Pancreas (tissue), 10 donors: ENCODE measurements at regions not wholly inside any gene's neighbourhood (a gene's known extent, or its start where the extent isn't known, plus 50 kb on each side); places are given as distances from the start of the nearest gene placed in this dataset.

Experiments used
- ATAC-seq, 4 donors: fragments of 200-7000 bp; cut with Tn5 transposase; one replicate each; pipeline versions ENCODE4 v1.8.0 to v1.9.1; 2020; ENCODE audit warnings: mild to moderate bottlenecking in 4 of 4, moderate library complexity in 4 of 4
- DNase-seq, 6 donors: peaks; one replicate each; pipeline ENCODE4 v3.0.0-alpha.2; 2020
- FAIRE-seq: peaks from 2 replicates; lab custom pipeline; 2012; peaks lifted over from hg19 to GRCh38; lab: Jason Lieb, UNC
- H3K27ac ChIP-seq, 4 donors: fragments of 200-600 bp; sonication (generic); 1 replicate in 3 of 4; 2 replicates in 1 of 4; pipeline versions ENCODE4 v1.5.0 to v1.8.0; 2020
- H3K27me3 ChIP-seq, 4 donors: fragments of 200-600 bp; one replicate each; pipeline ENCODE4 v1.8.0; 2021
- H3K36me3 ChIP-seq, 3 donors: fragments of 200-600 bp; sonication (generic) in 1 of 3; one replicate each; pipeline versions ENCODE4 v1.5.0 to v1.8.0; 2020 to 2021
- H3K4me1 ChIP-seq, 3 donors: fragments of 200-600 bp; one replicate each; pipeline ENCODE4 v1.8.0; 2021
- H3K4me3 ChIP-seq, 4 donors: fragments of 200-600 bp; sonication (generic) in 2 of 4; one replicate each; pipeline versions ENCODE4 v1.5.0 to v1.8.0; 2020 to 2021
- H3K9me3 ChIP-seq, 4 donors: fragments of 200-600 bp; one replicate each; pipeline ENCODE4 v1.8.0; 2021
- WGBS, 2 donors: extraction: QIAGEN DNeasy Blood & Tissue Kit; methylation state at CpG; one replicate each; pipeline ENCODE4 v1.1.7; 2013; 5-methylcytosine and 5-hydroxymethylcytosine counted together
- intact Hi-C, 3 donors: fragments of 100-400 bp; cut with DNase I; formaldehyde crosslinking; loops; one replicate each; pipeline versions ENCODE4 v1.11.1 to v1.14.2; 2022
- TF ChIP-seq, protein P1 (sequence below), 4 donors: fragments of 200-600 bp; sonication (generic) in 3 of 4; IDR thresholded peaks; one replicate each; pipeline versions ENCODE4 v1.5.0 to v1.8.0; 2021; ENCODE audit warnings: antibody characterized with exemption in 4 of 4
- donor health status: healthy with polysubstance abuse.
- donor health status: DM: no; HTN: no; CAD: no; lungs with moderate emphysema.
- donor health status: DM: no; HTN: no; CAD: no.
- donor health status: control.
- donor health status: control.
- donor health status: Bipolar disorder and iron deficiency.
- donor health status: DM: yes; HTN: yes; CAD: no.
- donor health status: DM: no; HTN: no; CAD: no.
- donor health status: DM: no; HTN: no; CAD: no.
- donor health status: DM: yes; HTN: yes; CAD: no.

- H3K9me3 ChIP-seq, result no peaks in the 10 kb centered on the region
- 45 to 53% methylated on average over 4 of the region's 4 CpGs for WGBS, 2 donors
These were observed 122.3 kb upstream of the ZNF536 start for GRCh38 chr19:30249911-30250310.

GRCh38 chr19:30252214-30252613, 120.0 kb upstream of the ZNF536 start:
- no peak for DNase-seq
- H3K9me3 ChIP-seq, result no peaks in the 10 kb centered on the region
- intact Hi-C loops, result no loop called here
- no peak for FAIRE-seq
- peaks cover 0 to 15% (median 3%) of the 10 kb centered on the region in 4 donors for H3K27me3 ChIP-seq
- 72 to 88% methylated on average over 5 of the region's 5 CpGs for WGBS, 2 donors
- no peaks in the 10 kb centered on the region for H3K4me1 ChIP-seq
- H3K36me3 ChIP-seq, result no peaks in the 10 kb centered on the region
- H3K4me3 ChIP-seq, result no peak overlapping the region
- TF ChIP-seq, protein P1, sequence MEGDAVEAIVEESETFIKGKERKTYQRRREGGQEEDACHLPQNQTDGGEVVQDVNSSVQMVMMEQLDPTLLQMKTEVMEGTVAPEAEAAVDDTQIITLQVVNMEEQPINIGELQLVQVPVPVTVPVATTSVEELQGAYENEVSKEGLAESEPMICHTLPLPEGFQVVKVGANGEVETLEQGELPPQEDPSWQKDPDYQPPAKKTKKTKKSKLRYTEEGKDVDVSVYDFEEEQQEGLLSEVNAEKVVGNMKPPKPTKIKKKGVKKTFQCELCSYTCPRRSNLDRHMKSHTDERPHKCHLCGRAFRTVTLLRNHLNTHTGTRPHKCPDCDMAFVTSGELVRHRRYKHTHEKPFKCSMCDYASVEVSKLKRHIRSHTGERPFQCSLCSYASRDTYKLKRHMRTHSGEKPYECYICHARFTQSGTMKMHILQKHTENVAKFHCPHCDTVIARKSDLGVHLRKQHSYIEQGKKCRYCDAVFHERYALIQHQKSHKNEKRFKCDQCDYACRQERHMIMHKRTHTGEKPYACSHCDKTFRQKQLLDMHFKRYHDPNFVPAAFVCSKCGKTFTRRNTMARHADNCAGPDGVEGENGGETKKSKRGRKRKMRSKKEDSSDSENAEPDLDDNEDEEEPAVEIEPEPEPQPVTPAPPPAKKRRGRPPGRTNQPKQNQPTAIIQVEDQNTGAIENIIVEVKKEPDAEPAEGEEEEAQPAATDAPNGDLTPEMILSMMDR (IDR thresholded peaks at IDR 0.05), result no peak
- no peak for ATAC-seq
- no peak overlapping the region for H3K27ac ChIP-seq

More at GRCh38 chr19:30249911-30250310, 122.3 kb upstream of the ZNF536 start:
- H3K36me3 ChIP-seq, result no peaks in the 10 kb centered on the region
- FAIRE-seq (no peak), DNase-seq (no peak), ATAC-seq (no peak)
- H3K27me3 ChIP-seq, result peaks cover 0 to 7% (median 3%) of the 10 kb centered on the region in 4 donors
- H3K27ac ChIP-seq, result no peak overlapping the region
- H3K4me3 ChIP-seq, result no peak overlapping the region
- no peaks in the 10 kb centered on the region for H3K4me1 ChIP-seq
- TF ChIP-seq, protein P1 (IDR thresholded peaks at IDR 0.05), result no peak
- intact Hi-C loops, result no loop called here

DNA sequence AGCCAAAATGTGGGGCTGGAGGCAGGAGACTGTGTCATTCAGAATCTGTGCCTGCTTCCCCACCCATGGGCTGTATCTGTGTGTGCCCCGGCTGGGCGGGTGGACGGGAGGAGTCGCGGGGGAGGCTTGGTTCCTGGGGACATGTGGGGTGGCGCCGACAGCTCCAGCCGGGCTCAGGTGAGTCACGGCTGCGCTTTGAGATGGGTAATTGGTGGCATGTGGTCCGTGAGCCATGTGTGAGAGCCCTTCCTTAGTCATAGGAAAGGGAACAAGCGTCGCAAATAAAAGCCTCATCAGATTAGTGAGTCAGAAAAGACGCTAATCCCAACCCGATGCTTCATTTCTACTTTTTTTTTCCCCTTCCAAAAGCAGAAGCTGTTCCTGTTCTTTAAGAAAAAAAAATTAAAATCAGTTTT, 118.6 kb upstream of the ZNF536 start:
- Histone ChIP-seq H3K27ac (no peak overlapping the region), H3K4me1 (no peaks in the 10 kb centered on the region), H3K36me3 (no peaks in the 10 kb centered on the region), H3K9me3 (no peaks in the 10 kb centered on the region), H3K4me3 (no peak overlapping the region), H3K27me3 (peaks cover 0 to 15% (median 3%) of the 10 kb centered on the region in 4 donors)
- ATAC-seq, result no peak
- DNase-seq, result no peak
- TF ChIP-seq, protein P1 (IDR thresholded peaks at IDR 0.05), result no peak
- no peak for FAIRE-seq
- intact Hi-C loops, result no loop called here
- 45 to 48% methylated on average over 15 of the region's 15 CpGs for WGBS, 2 donors

DNA sequence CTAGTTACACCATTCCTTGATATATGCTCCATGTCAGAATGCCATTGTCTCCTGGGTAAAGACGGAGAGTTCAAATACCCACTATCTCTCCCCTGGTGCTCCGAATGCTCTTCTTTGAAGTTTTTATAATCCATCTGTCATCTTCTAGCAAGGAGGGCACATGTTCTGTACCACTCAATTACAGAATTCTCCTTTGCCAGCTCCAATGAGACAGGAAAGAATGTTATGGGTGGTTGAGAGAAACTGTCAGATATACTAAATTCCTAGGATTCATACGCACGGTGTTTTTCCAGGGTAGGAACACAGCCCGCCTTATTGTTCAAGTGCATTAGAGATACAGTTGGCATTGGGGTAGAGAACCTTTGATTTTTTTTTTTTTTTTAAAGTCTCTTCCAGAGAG, 118.0 kb upstream of the ZNF536 start:
- H3K4me3 ChIP-seq, result no peak overlapping the region
- H3K9me3 ChIP-seq, result no peaks in the 10 kb centered on the region
- H3K4me1 ChIP-seq, result no peaks in the 10 kb centered on the region
- H3K27ac ChIP-seq, result no peak overlapping the region
- ATAC-seq (no peak), FAIRE-seq (no peak), DNase-seq (no peak)
- no peaks in the 10 kb centered on the region for H3K36me3 ChIP-seq
- WGBS, 2 donors, result 49 to 50% methylated on average over 5 of the region's 5 CpGs
- TF ChIP-seq, protein P1 (IDR thresholded peaks at IDR 0.05), result no peak
- peaks cover 0 to 15% (median 3%) of the 10 kb centered on the region in 4 donors for H3K27me3 ChIP-seq
- intact Hi-C loops, result no loop called here

- no peak for DNase-seq
- WGBS, 2 donors, result 53 to 65% methylated on average over 5 of the region's 5 CpGs
- H3K4me1 ChIP-seq, result no peaks in the 10 kb centered on the region
- H3K9me3 ChIP-seq, result no peaks in the 10 kb centered on the region
- intact Hi-C loops, result no loop called here
- H3K36me3 ChIP-seq, result no peaks in the 10 kb centered on the region
- ATAC-seq, result no peak
- no peak overlapping the region for H3K4me3 ChIP-seq
- H3K27ac ChIP-seq, result no peak overlapping the region
- no peak for FAIRE-seq
- TF ChIP-seq, protein P1 (IDR thresholded peaks at IDR 0.05), result no peak
- peaks cover 0 to 10% (median 3%) of the 10 kb centered on the region in 4 donors for H3K27me3 ChIP-seq
These were observed 117.4 kb upstream of the ZNF536 start for GRCh38 chr19:30254789-30255188.
